Stimulated activated CD4-positive, alpha-beta T cell treated with anti-CD3 and anti-CD28 coated beads, Interleukin-12 subunit alpha, Interleukin-12 subunit beta, amount 100 ng/mL, for 24 hours (primary cell): ENCODE measurements at regions not wholly inside any gene's neighbourhood (a gene's known extent, or its start where the extent isn't known, plus 50 kb on each side); places are given as distances from the start of the nearest gene placed in this dataset.
A peak's percentile ranks its signal among the peaks of the same experiment; 100 is the strongest.
"Not testable (repeated sequence)": the region's sequence is repeated elsewhere in the genome, so short reads cannot be mapped to it uniquely, and the experiment has no call there.

Experiments
- DNase-seq, 2 experiments: peaks; one replicate each; pipeline ENCODE4 v3.0.0-alpha.2; 2020; ENCODE audit warnings: low read depth in 2 of 2

DNA sequence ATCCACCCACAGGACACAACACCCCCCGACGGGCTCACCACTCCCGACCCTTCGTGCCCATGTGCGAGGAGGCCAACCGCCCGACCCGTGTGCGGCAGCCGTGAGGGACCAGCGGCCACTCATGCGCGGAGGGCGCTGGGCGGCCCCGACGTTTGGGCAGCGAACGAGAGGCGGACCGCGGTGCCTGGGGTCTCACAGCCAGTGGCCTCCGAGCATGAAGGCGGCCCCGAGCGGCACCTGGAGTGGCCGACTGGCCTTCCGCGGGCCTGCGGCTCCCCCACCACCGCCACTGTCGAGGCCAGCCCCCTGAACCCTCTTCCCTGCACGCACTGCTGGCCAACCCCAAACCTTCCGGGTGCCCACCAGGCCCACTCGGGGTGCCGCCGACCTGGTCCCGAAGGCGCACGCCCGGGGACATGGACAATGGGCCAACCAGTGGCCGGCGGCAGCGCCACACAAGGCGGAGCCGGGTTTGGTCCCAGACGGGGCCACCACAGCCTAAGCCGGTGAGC is 4274.9 kb upstream of the OR11H1 start:
- DNase-seq = no peak

DNA sequence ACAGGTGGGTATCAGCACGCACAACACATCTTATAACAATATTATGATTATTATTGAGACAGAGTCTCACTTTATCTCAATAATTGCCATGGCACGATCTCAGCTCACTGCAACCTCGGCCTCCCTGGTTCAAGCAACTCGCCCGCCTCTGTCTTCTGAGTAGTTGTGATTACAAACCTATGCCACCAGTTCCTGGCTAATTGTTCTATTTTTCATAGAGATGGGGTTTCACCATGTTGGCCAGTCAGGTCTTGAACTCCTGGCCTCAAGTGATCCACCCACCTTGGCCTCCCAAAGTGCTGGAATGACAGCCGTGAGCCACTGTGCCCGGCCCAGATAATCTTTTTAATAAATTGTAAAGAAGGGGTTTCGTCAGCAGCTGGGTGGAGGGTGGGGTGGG is 4257.0 kb upstream of the OR11H1 start:
- not testable (repeated sequence) for DNase-seq

DNA sequence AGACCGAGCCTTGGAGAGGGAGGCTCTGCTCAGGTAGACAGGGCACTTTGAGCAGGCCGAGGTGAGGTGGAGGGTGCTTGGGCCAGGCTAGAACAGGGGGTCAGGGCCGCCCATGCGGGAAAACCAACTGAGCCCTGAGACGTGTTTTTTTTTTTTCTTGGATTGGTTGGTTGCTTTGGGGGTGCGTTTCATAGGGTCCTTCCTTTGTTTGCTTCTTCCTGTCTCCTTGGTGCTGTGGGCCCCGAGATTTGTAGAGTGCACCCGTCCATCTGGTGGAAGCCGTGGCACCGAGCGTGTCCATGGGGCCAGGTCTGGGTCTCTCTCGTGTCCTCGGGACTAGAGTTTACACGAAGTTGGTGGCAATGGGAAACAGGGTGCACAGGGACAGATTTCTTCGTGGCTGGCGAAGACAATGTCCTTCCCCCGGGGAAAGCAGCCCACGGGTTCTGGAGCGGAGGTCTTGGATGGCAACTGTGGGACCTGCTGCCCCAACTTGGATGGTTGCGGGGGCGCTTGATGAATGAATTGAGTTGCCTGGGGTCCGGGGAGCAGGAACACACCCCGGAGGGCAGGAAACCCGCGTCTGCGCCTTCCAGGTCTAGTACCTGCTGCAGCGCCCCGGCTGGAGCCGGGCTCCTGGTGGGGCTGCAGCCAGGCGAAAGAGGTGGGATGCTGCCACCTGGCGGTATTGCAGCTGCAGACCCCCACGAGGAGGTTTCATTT is 4242.7 kb upstream of the OR11H1 start:
- peak in 1 of 2 experiments; percentile 12 for DNase-seq

GRCh38 chr22:11285839-11286205 is 4242.2 kb upstream of the OR11H1 start:
- not testable (repeated sequence) for DNase-seq

DNA sequence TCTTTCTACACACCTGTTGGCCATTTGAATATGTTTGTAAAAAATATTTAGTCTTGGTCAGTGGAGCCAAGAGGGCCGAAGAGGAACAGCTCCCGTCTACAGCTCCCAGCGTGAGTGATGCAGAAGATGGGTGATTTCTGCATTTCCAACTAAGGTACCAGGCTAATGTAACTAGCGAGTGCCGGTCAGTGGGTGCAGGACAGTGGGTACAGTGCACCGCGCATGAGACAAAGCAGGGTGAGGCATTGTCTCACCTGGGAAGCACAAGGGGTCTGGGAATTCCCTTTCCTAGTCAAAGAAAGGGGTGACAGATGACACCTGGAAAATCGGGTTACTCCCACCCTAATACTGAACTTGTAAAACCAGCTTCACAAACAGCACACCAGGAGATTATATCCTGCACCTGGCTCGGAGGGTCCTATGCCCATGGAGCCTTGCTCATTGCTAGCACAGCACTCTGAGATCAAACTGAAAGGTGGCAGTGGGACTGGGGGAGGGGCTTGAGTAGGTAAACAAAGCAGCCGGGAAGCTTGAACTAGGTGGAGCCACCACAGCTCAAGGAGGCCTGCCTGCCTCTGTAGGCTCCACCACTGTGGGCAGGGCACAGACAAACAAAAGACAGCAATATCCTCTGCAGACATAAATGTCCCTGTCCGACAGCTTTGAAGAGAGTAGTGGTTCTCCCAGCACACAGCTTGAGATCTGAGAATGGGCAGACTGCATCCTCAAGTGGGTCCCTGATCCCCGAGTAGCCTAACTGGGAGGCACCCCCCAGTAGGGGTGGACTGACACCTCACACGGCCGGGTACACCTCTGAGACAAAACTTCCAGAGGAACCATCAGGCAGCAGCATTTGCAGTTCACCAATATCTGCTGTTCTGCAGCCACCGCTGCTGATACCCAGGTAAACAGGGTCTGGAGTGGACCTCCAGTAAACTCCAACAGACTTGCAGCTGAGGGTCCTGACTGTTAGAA is 4239.5 kb upstream of the OR11H1 start:
- DNase-seq = not testable (repeated sequence)

DNA sequence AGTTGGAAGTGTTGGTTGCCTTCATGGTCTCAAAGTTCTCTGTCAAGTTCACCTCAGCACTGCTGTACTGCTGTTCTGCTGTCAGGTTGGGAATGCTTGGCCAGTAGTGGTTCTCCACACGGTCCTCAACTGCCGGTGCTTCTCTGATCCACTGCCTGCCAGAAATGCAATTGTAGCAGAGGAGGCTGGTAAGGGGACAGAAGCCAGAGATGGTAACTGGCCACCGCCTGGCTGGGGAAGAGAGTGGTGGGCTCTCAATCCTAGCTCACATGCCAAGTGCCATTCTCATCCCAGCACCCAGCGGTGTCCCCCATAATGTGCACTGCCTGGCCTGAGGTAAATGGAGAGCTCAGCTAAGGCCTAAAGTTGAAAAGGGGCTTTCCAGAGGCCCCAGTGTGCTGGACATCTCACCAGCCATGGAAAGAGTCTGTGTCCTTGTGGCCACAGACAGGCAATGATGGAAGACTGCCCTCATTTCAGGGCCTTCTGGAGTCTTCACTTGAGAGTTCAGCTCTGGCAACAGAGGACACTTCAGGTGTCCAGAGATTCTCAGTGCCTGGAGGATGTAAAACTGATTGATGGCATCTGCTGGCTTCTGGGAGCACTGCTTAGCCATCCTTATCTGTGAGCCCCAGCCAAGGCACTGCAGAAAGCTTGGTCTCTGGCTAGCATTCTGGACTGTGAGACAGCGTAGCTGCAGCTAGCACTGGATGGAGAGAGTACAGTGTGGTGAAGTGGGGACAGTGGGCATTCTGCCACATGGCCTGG is 4229.7 kb upstream of the OR11H1 start:
- DNase-seq = not testable (repeated sequence)

DNA sequence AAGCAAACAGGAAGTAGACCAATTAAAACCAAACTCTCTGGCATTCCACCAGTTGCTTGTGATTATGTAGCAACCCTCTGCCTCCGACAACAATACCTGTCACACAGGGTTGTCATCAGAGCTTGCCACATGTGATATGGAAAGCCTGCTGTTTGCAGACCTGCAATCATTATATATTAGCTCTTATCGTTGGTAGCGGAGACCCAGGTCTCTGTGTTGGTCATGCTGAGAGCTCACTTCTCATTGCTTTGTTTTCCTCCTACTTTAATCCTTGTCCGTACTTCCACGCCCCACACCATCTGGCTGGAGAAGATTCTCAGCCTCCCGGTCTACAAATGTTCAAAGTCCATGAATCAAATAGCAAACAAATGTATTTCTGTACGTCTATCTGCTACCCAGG is 4225.6 kb upstream of the OR11H1 start:
- DNase-seq = not testable (repeated sequence)

DNA sequence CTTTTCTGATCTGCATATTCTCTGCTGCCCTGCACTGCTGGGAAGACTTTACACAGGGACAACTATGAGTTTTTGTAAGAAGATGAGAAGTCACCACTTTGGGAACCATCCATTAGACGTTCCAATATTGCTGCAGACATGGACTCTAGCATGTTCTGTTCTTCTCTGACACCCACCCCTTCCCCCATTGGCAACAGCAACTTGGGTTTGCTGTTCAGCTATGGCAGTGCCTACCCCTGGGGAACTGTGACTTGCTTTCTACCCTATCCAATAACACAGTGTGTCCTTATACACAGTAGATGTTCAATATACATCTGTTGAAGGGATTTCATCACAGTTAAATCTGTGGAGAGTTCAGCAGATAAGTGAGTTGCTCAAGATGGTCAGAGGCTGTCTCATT is 4225.1 kb upstream of the OR11H1 start:
- DNase-seq = not testable (repeated sequence)

- not testable (repeated sequence) for DNase-seq
These were observed 4222.8 kb upstream of the OR11H1 start for GRCh38 chr22:11305179-11305578.

DNA sequence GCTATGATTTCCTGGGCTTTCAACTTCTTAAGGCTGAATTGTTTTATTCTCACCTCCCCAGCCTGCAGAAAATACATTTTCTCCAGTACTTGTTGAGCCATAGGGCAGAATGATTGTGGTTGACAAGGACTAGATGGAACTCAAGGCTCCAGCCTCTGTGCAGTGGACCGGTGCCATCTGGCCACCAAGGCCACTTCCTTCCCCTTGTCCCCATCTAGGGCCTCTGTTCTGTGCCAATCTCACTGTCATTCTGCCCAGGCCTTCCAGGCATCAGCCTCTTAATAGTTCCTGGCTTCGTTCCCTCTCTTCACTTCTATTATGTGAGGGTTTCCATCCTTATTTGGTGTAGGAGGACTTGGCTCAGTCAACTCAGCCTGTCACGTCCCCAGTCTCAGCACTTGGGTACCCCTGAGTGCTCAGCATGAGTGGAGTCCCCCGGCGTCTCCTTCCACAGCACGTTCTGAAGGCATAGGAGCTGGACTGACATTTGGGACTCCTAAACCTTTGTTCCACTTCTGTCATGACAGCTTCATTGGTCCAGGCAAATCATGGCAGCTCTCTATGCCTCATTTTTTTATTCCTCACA is 4221.0 kb upstream of the OR11H1 start:
- DNase-seq = not testable (repeated sequence)

DNA sequence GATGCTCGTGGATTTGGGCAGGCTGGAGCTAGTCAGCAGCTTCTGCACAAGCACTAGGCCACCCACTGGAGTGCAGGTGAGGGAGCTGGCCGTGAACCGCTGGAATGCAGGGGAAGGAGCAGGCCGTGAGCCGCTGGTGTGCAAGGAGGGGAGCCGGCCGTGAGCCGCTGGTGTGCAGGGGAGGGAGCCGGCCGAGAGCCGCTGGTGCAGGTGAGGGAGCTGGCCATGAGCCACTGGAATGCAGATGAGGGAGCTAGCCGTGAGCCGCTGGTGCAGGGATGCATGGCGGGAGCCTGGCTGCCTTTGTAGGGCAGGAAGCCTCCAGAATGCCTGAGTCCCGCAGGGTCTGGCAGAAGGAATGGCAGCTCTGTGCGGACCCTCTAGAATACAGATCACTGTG is 4220.0 kb upstream of the OR11H1 start:
- DNase-seq = no peak

DNA sequence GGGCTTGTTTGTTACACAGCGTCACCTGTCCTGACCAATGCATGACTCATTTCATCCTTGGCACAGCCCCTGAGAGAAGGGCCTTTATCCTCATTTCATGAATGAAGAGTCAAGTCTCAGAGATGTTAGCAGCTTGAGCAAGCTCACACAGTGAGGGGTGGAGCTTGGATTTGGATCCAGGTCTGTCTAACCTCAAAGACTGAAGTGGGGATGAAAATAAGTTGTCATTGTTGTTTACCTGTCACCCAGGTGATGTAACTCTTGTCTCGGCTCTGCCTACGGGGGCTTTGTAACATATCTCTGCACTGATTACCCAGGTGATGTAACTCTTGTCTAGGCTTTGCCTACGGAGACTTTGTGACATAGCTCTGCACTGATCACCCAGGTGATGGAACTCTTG is 4218.2 kb upstream of the OR11H1 start:
- not testable (repeated sequence) for DNase-seq

GRCh38 chr22:11310647-11311046 is 4217.3 kb upstream of the OR11H1 start:
- not testable (repeated sequence) for DNase-seq

GRCh38 chr22:11312640-11313039 is 4215.4 kb upstream of the OR11H1 start:
- not testable (repeated sequence) for DNase-seq

- DNase-seq = not testable (repeated sequence)
These were observed 4214.8 kb upstream of the OR11H1 start for GRCh38 chr22:11313040-11313759.

DNA sequence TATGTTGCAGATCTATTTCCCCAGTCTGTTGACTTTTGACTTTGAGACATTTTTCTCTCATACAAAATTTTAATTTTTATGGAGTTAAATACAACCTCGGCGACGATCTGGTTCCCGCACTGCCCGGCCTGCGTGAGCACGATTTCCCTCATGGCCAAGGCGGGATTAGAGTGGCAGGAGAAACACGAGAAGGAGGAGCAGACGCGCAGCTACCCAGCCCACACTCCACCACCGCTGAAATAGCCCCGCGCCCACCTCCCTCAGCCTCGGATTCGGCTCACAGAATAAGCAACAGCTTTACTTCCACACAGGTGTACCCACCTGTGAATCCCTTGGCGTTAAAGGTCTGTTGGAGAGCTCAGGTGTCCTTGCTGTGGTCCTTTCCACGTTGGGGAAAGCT is 4209.4 kb upstream of the OR11H1 start:
- not testable (repeated sequence) for DNase-seq

GRCh38 chr22:11324439-11325037 is 4203.5 kb upstream of the OR11H1 start:
- not testable (repeated sequence) for DNase-seq

DNA sequence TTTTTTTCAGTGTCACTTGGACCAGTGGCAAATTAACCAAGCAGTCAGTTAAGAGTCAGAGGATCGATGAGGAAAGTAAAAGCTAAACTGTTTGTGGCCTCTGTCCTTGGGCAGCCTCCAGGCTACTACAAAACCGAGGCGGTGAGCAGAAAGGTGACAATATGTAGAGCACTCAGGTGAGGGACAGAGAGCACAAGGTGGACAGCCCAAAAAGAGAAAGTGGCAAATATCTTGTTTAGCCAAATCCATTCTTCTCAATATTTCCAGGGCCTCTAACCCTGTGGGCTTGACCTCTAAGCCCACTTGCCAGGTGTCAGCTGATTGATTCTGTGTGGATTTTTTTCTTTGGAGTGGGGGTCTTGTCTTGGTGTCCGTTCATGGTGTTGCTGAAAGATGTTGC is 4202.2 kb upstream of the OR11H1 start:
- DNase-seq = no peak

GRCh38 chr22:11341387-11342068 is 4186.5 kb upstream of the OR11H1 start:
- not testable (repeated sequence) for DNase-seq

GRCh38 chr22:11351181-11351580 is 4176.8 kb upstream of the OR11H1 start:
- DNase-seq = not testable (repeated sequence)
